Pulmonary artery endothelial cell (primary cell): ENCODE measurements at regions not wholly inside any gene's neighbourhood (a gene's known extent, or its start where the extent isn't known, plus 50 kb on each side); places are given as distances from the start of the nearest gene placed in this dataset.
"Not testable (repeated sequence)": the region's sequence is repeated elsewhere in the genome, so short reads cannot be mapped to it uniquely, and the experiment has no call there.

Experiments used
- DNase-seq: peaks from one replicate; pipeline ENCODE4 v3.0.0-alpha.2; 2011; ENCODE audit warnings: low read depth, low spot score

GRCh38 chr3:148459931-148460513 lies 237.7 kb upstream of the AGTR1 start:
- no peak for DNase-seq

- DNase-seq, result no peak
Measured at GRCh38 chr3:148460686-148461085, 237.0 kb upstream of the AGTR1 start.

GRCh38 chr3:148464246-148464645 lies 233.5 kb upstream of the AGTR1 start:
- DNase-seq, result no peak

GRCh38 chr3:148466143-148466542 lies 231.6 kb upstream of the AGTR1 start:
- DNase-seq, result no peak

GRCh38 chr3:148466980-148467740 lies 230.5 kb upstream of the AGTR1 start:
- DNase-seq, result no peak

- no peak for DNase-seq
Measured at GRCh38 chr3:148477375-148477774, 220.3 kb upstream of the AGTR1 start.

- no peak for DNase-seq
Measured at GRCh38 chr3:148493631-148494030, 204.1 kb upstream of the AGTR1 start.

- DNase-seq, result no peak
Measured at GRCh38 chr3:148494451-148494850, 203.3 kb upstream of the AGTR1 start.

GRCh38 chr3:148500881-148501280 lies 196.8 kb upstream of the AGTR1 start:
- no peak for DNase-seq

GRCh38 chr3:148510116-148510515 lies 187.6 kb upstream of the AGTR1 start:
- no peak for DNase-seq

GRCh38 chr3:148510561-148510960 lies 187.1 kb upstream of the AGTR1 start:
- DNase-seq, result no peak

- DNase-seq, result no peak
Measured at GRCh38 chr3:148512648-148513047, 185.1 kb upstream of the AGTR1 start.

- DNase-seq, result peak; percentile 30
Measured at GRCh38 chr3:148513096-148513543, 184.6 kb upstream of the AGTR1 start.

- no peak for DNase-seq
Measured at GRCh38 chr3:148518520-148518919, 179.2 kb upstream of the AGTR1 start.

- DNase-seq, result not testable (repeated sequence)
Measured at GRCh38 chr3:148525621-148526020, 172.1 kb upstream of the AGTR1 start.

GRCh38 chr3:148528024-148528423 lies 169.7 kb upstream of the AGTR1 start:
- no peak for DNase-seq

- no peak for DNase-seq
Measured at GRCh38 chr3:148531836-148532235, 165.9 kb upstream of the AGTR1 start.

GRCh38 chr3:148532326-148532725 lies 165.4 kb upstream of the AGTR1 start:
- no peak for DNase-seq

- DNase-seq, result no peak
Measured at GRCh38 chr3:148532774-148533173, 164.9 kb upstream of the AGTR1 start.

- no peak for DNase-seq
Measured at GRCh38 chr3:148534089-148534988, 163.4 kb upstream of the AGTR1 start.

- no peak for DNase-seq
Measured at GRCh38 chr3:148535001-148535400, 162.7 kb upstream of the AGTR1 start.

GRCh38 chr3:148540266-148540665 lies 157.4 kb upstream of the AGTR1 start:
- no peak for DNase-seq
